ENCODE measurements at regions not wholly inside any gene's neighbourhood (a gene's known extent, or its start where the extent isn't known, plus 50 kb on each side); places are given as distances from the start of the nearest gene placed in this dataset.

DNA sequence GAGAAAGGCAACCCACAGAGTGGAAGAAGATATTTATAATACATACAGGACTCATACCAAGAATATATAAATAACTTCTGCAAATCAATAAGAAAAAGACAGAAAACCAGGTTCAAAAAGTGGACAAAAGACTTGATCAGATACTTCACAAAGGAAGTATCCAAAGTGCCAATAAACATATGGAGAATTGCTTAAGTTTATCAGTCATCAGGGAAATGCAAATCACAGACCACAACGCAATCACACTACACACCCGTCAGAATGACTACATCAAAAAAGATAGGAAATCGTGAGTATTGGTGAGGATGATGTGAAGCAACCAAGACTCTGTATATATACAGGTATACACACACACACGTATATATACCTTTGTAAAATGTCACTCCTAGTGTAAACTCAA lies 180.6 kb downstream of the FAM43A start:
- TF ChIP-seq, protein P1, sequence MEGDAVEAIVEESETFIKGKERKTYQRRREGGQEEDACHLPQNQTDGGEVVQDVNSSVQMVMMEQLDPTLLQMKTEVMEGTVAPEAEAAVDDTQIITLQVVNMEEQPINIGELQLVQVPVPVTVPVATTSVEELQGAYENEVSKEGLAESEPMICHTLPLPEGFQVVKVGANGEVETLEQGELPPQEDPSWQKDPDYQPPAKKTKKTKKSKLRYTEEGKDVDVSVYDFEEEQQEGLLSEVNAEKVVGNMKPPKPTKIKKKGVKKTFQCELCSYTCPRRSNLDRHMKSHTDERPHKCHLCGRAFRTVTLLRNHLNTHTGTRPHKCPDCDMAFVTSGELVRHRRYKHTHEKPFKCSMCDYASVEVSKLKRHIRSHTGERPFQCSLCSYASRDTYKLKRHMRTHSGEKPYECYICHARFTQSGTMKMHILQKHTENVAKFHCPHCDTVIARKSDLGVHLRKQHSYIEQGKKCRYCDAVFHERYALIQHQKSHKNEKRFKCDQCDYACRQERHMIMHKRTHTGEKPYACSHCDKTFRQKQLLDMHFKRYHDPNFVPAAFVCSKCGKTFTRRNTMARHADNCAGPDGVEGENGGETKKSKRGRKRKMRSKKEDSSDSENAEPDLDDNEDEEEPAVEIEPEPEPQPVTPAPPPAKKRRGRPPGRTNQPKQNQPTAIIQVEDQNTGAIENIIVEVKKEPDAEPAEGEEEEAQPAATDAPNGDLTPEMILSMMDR (IDR thresholded peaks at IDR 0.05; ENCODE audit: low read depth, low read length), result no peak

DNA sequence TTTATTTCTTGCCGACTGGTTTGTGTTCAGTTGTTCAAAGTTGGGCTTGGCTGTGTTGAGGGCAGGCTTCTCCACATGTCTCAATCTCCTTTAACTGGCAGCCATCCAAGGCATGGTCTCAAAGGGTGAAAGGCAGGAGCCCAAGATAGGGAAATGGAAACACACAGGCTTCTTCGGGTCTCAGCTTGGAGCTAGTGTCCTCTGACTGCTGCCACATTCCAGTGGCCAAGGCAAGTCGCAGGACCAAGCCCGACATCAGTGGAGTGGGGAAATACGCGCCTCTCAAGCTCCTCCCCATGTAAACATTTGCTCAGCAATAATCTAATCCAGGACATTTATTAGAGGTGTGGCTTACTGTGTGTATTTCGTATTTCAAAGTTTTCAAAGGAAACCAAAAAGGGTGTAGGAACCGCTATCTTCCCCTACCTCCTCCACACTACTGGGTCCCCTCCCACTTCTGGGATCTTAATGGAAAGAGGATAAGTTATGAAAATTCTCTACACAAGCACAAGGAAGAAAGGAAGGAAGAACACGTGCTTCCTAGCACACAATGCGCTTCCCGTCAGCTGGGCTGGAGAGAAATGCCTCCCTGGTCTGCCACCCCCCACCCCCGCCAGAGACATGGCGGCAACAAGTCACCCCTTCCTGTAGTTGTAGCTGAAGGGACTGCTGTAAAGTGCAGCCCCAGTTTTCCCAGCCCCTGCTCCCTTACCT lies 181.7 kb downstream of the FAM43A start:
- TF ChIP-seq, protein P1 (IDR thresholded peaks at IDR 0.05; ENCODE audit: low read depth, low read length), result no peak
- H3K4me3 ChIP-seq (ENCODE audit: low read depth, low read length), result no peak overlapping the region

More for the DNA sequence above, 180.6 kb downstream of the FAM43A start:
- no peak overlapping the region for H3K4me3 ChIP-seq (ENCODE audit: low read depth, low read length)

DNA sequence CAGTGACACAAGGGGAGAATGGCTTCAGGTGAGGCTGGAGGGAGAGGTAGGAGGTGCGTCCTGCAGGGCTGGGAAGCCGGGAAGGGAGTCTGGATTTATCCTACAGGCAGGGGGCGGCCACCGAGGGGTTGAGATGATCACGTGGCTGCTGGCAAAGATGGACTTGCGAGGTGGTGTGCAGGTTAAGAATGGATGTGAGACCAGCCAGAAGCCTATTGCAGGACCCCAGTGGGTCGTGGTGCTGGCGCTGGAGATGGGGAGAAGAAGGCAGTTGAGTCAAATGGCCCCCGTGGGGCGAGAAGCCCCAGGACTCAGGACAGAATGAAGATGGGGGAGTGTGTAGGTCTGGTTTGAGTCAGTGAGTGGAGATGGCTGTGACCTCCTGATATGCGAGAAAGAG lies 183.1 kb downstream of the FAM43A start:
- no peak overlapping the region for H3K4me3 ChIP-seq (ENCODE audit: low read depth, low read length)
- TF ChIP-seq, protein P1 (IDR thresholded peaks at IDR 0.05; ENCODE audit: low read depth, low read length), result no peak

DNA sequence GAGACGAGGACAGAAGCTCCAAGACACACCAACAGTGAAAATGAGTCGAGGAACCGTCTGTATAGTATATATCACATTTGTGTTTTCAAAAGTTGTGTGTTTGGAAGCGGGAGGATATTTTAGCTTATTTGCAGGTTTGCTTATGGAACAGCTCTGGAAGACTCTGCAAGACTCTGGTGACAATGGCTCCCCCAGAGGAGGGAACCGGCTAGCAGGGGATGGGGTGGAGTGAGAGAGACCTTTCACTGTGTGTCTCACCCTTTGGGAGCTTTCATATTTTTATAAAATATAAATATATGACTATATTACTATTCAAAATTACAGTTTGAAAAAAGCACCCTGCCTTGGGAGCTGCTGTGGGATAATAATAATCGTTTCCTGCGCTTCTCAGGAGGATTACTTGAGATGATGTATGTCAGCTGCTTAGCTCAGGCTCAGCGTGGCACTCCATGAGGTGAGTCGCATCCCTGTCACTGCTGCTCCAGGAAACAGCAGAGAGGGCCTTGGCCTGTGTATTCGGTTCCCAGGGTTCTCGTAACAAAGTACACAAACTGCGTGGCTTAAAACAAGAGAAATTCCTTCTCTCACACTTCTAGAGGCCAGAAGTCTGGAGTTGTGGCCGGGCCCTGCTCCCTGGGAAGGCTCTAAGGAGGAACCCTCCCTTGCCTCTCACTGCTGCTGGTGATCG lies 183.9 kb downstream of the FAM43A start:
- no peak overlapping the region for H3K4me3 ChIP-seq (ENCODE audit: low read depth, low read length)
- TF ChIP-seq, protein P1 (IDR thresholded peaks at IDR 0.05; ENCODE audit: low read depth, low read length), result no peak

DNA sequence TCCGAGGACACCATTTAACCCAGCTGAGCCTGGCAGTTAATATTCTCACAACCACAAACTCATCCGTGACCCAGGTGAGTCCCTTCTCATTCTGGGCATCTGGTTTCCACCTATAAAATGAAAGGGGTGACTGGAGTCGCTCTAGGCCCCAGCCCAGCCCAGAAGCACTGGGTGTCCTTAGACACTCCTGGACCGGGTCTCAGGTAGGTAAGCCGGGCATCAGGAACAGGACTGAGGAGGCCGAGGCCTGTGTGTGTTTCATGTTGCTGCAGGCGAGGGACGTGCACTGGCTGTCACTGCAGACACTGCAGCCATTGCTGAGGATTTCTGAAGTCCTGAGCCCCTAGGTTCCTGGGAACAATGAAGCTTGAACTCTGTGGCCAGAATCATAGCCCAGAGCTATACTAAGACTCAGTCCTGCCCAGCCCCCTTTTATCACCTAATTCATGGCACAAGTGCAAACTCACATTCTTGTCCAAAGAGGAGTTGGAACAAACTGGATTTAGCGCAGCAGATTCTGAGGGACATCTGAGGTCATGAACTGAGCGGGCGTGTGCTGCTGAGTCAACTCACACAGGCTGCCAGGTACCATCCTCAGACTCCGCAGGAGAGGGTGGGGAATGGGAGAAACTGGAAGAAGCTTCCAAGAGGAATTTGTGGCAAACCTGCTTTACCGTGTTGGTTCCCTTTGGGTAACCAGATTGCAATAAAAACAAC lies 184.9 kb downstream of the FAM43A start:
- TF ChIP-seq, protein P1 (IDR thresholded peaks at IDR 0.05; ENCODE audit: low read depth, low read length), result no peak
- H3K4me3 ChIP-seq (ENCODE audit: low read depth, low read length), result no peak overlapping the region

DNA sequence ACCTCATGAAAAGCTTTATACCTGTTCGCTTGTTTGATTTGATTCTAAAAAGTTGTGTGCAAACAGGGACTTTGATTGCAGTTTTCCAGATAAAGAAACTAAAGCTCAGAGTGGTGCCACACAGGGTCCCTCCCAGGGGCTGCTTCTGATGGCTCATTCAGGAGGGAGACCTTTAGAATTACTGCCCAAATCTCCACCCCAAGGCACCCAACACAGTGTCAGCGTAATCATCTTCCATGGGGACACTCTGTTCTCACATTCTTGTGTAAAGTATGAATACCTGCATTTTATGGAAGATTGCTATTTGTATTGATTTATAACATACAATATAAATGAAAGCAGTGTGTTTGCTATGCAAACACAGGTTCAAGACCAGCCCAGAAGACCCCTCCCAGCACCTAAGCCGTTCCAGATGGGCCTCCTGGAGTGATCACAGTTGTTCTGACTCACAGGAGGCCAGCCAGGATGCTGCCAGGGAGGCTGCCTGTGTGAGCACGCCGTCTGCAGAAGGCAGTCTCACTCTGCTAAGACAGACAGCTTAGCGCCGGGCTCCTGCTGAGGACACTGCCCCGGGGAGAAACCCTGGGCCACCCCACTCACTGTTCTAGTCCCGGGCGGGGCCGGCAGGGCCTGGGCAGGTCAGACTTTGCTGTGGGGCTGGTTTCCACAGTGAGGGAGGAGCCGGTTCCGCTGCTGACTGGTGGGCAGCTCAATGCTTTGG lies 185.6 kb downstream of the FAM43A start:
- H3K4me3 ChIP-seq (ENCODE audit: low read depth, low read length), result no peak overlapping the region
- TF ChIP-seq, protein P1 (IDR thresholded peaks at IDR 0.05; ENCODE audit: low read depth, low read length), result no peak
